Activated CD4-positive, alpha-beta memory T cell treated with anti-CD3 and anti-CD28 coated beads, Interleukin-2, amount 10 ng/mL, durations not matched to agents 7 days and 5 days (primary cell): ENCODE measurements at regions not wholly inside any gene's neighbourhood (a gene's known extent, or its start where the extent isn't known, plus 50 kb on each side); places are given as distances from the start of the nearest gene placed in this dataset.
A peak's percentile ranks its signal among the peaks of the same experiment; 100 is the strongest.

Experiments used
- CTCF ChIA-PET: fragments of 350-600 bp; sonication (Branson Sonifier 250); formaldehyde crosslinking; loops from one replicate; lab custom pipeline; 2021; ENCODE audit warnings: antibody characterized with exemption, inconsistent platforms; lab: Charles Lee
- POLR2A ChIA-PET: fragments of 350-600 bp; sonication (Branson Sonifier 250); formaldehyde crosslinking; loops from one replicate; lab custom pipeline; 2021; ENCODE audit warnings: antibody characterized with exemption; lab: Charles Lee
- DNase-seq: peaks from one replicate; pipeline ENCODE4 v3.0.0-alpha.2; 2020
- H3K27ac Mint-ChIP-seq: one replicate; pipeline ENCODE4 v1.8.0; 2021; ENCODE audit warnings: mild to moderate bottlenecking, mixed read lengths
- H3K27me3 Mint-ChIP-seq: one replicate; pipeline ENCODE4 v1.8.0; 2021; ENCODE audit warnings: mixed read lengths
- H3K36me3 Mint-ChIP-seq: one replicate; pipeline ENCODE4 v1.8.0; 2021; ENCODE audit warnings: low read depth, mixed read lengths
- H3K4me1 Mint-ChIP-seq: one replicate; pipeline ENCODE4 v1.8.0; 2021; ENCODE audit warnings: mixed read lengths
- H3K4me3 Mint-ChIP-seq: one replicate; pipeline ENCODE4 v1.8.0; 2021; ENCODE audit warnings: mild to moderate bottlenecking, mixed read lengths
- H3K9me3 Mint-ChIP-seq: one replicate; pipeline ENCODE4 v1.8.0; 2021; ENCODE audit warnings: mixed read lengths

- Mint-ChIP-seq H3K27ac (no peak overlapping the region), H3K9me3 (peaks cover 2% of the 10 kb centered on the region), H3K4me3 (no peak overlapping the region), H3K36me3 (no peaks in the 10 kb centered on the region), H3K4me1 (peaks cover 3% of the 10 kb centered on the region), H3K27me3 (no peaks in the 10 kb centered on the region)
- no peak for DNase-seq
- ChIA-PET CTCF (no interaction called here), POLR2A (no interaction called here)
These were observed 179.9 kb downstream of the ZC3H11B start for GRCh38 chr1:219433001-219433400.

- POLR2A ChIA-PET = no interaction called here
- DNase-seq = no peak
- no peak overlapping the region for H3K4me3 Mint-ChIP-seq
- peaks cover 2% of the 10 kb centered on the region for H3K9me3 Mint-ChIP-seq
- CTCF ChIA-PET = no interaction called here
- H3K4me1 Mint-ChIP-seq = peaks cover 3% of the 10 kb centered on the region
- H3K27me3 Mint-ChIP-seq = no peaks in the 10 kb centered on the region
- H3K27ac Mint-ChIP-seq = no peak overlapping the region
- H3K36me3 Mint-ChIP-seq = no peaks in the 10 kb centered on the region
These were observed 180.7 kb downstream of the ZC3H11B start for GRCh38 chr1:219432191-219432606.

- ChIA-PET CTCF (interaction anchor here (0.7 to 1.1 kb wide), 2 partner anchors 9 to 46 kb away, joined by 3 to 6 read pairs; no protein-coding TSS in a partner anchor), POLR2A (no interaction called here)
- H3K27ac Mint-ChIP-seq = no peak overlapping the region
- peaks cover 2% of the 10 kb centered on the region for H3K9me3 Mint-ChIP-seq
- H3K4me1 Mint-ChIP-seq = peaks cover 3% of the 10 kb centered on the region
- no peaks in the 10 kb centered on the region for H3K36me3 Mint-ChIP-seq
- no peak overlapping the region for H3K4me3 Mint-ChIP-seq
- no peak for DNase-seq
- H3K27me3 Mint-ChIP-seq = no peaks in the 10 kb centered on the region
These were observed 182.5 kb downstream of the ZC3H11B start for GRCh38 chr1:219430419-219430818.

- Mint-ChIP-seq H3K36me3 (no peaks in the 10 kb centered on the region), H3K27me3 (no peaks in the 10 kb centered on the region), H3K4me1 (peaks cover 3% of the 10 kb centered on the region), H3K9me3 (peaks cover 2% of the 10 kb centered on the region), H3K4me3 (no peak overlapping the region), H3K27ac (no peak overlapping the region)
- ChIA-PET CTCF (no interaction called here), POLR2A (no interaction called here)
- DNase-seq = no peak
These were observed 184.3 kb downstream of the ZC3H11B start for GRCh38 chr1:219428651-219429050.

GRCh38 chr1:219427989-219428388 lies 184.9 kb downstream of the ZC3H11B start:
- Mint-ChIP-seq H3K27ac (no peak overlapping the region), H3K36me3 (no peaks in the 10 kb centered on the region), H3K9me3 (peaks cover 2% of the 10 kb centered on the region), H3K27me3 (no peaks in the 10 kb centered on the region), H3K4me3 (no peak overlapping the region), H3K4me1 (peaks cover 5% of the 10 kb centered on the region)
- CTCF ChIA-PET = no interaction called here
- no peak for DNase-seq
- POLR2A ChIA-PET = no interaction called here

- no peak overlapping the region for H3K4me3 Mint-ChIP-seq
- CTCF ChIA-PET = no interaction called here
These were observed 185.5 kb downstream of the ZC3H11B start for GRCh38 chr1:219427403-219427802.

GRCh38 chr1:219422811-219423598 lies 189.9 kb downstream of the ZC3H11B start:
- Mint-ChIP-seq H3K27me3 (no peaks in the 10 kb centered on the region), H3K4me3 (no peak overlapping the region), H3K4me1 (peaks cover 8% of the 10 kb centered on the region), H3K9me3 (no peaks in the 10 kb centered on the region), H3K27ac (no peak overlapping the region), H3K36me3 (no peaks in the 10 kb centered on the region)
- ChIA-PET CTCF (no interaction called here), POLR2A (no interaction called here)
- no peak for DNase-seq

More at GRCh38 chr1:219427403-219427802, 185.5 kb downstream of the ZC3H11B start:
- H3K4me1 Mint-ChIP-seq = peaks cover 8% of the 10 kb centered on the region
- no peaks in the 10 kb centered on the region for H3K27me3 Mint-ChIP-seq
- DNase-seq = no peak
- no peak overlapping the region for H3K27ac Mint-ChIP-seq
- H3K9me3 Mint-ChIP-seq = peaks cover 2% of the 10 kb centered on the region
- H3K36me3 Mint-ChIP-seq = no peaks in the 10 kb centered on the region
- POLR2A ChIA-PET = no interaction called here

GRCh38 chr1:219420913-219421312 lies 192.0 kb downstream of the ZC3H11B start:
- ChIA-PET CTCF (no interaction called here), POLR2A (interaction anchor here (0.7 kb wide), 1 partner anchor 46 kb away, joined by 3 read pairs; no protein-coding TSS in a partner anchor)
- no peaks in the 10 kb centered on the region for H3K9me3 Mint-ChIP-seq
- H3K27me3 Mint-ChIP-seq = no peaks in the 10 kb centered on the region
- H3K27ac Mint-ChIP-seq = no peak overlapping the region
- no peak for DNase-seq
- no peaks in the 10 kb centered on the region for H3K36me3 Mint-ChIP-seq
- H3K4me1 Mint-ChIP-seq = peaks cover 8% of the 10 kb centered on the region
- no peak overlapping the region for H3K4me3 Mint-ChIP-seq

- POLR2A ChIA-PET = no interaction called here
- H3K27ac Mint-ChIP-seq = no peak overlapping the region
- CTCF ChIA-PET = no interaction called here
- H3K9me3 Mint-ChIP-seq = no peaks in the 10 kb centered on the region
- H3K4me3 Mint-ChIP-seq = no peak overlapping the region
- H3K4me1 Mint-ChIP-seq = peaks cover 8% of the 10 kb centered on the region
- no peaks in the 10 kb centered on the region for H3K36me3 Mint-ChIP-seq
- H3K27me3 Mint-ChIP-seq = no peaks in the 10 kb centered on the region
- DNase-seq = no peak
These were observed 193.0 kb downstream of the ZC3H11B start for GRCh38 chr1:219419860-219420259.

- H3K4me1 Mint-ChIP-seq = peaks cover 8% of the 10 kb centered on the region
- no peak overlapping the region for H3K27ac Mint-ChIP-seq
- POLR2A ChIA-PET = no interaction called here
- no peaks in the 10 kb centered on the region for H3K27me3 Mint-ChIP-seq
- H3K36me3 Mint-ChIP-seq = no peaks in the 10 kb centered on the region
- CTCF ChIA-PET = no interaction called here
- no peaks in the 10 kb centered on the region for H3K9me3 Mint-ChIP-seq
- DNase-seq = no peak
- H3K4me3 Mint-ChIP-seq = no peak overlapping the region
These were observed 193.8 kb downstream of the ZC3H11B start for GRCh38 chr1:219419065-219419464.

GRCh38 chr1:219417610-219418009 lies 195.3 kb downstream of the ZC3H11B start:
- Mint-ChIP-seq H3K27ac (no peak overlapping the region), H3K4me3 (no peak overlapping the region), H3K36me3 (no peaks in the 10 kb centered on the region), H3K27me3 (no peaks in the 10 kb centered on the region), H3K9me3 (no peaks in the 10 kb centered on the region), H3K4me1 (peaks cover 2% of the 10 kb centered on the region)
- no peak for DNase-seq
- ChIA-PET CTCF (interaction anchor here (1.7 kb wide), 1 partner anchor 26 kb away, joined by 3 read pairs; no protein-coding TSS in a partner anchor), POLR2A (no interaction called here)

- no peaks in the 10 kb centered on the region for H3K27me3 Mint-ChIP-seq
- peak; percentile 57 for DNase-seq
- H3K4me1 Mint-ChIP-seq = no peaks in the 10 kb centered on the region
- H3K9me3 Mint-ChIP-seq = no peaks in the 10 kb centered on the region
- ChIA-PET POLR2A (no interaction called here), CTCF (interaction anchor here (1.0 to 1.7 kb wide), 3 partner anchors 10 to 1087 kb away, joined by 3 to 4 read pairs (median 3); no protein-coding TSS in a partner anchor)
- no peak overlapping the region for H3K4me3 Mint-ChIP-seq
- no peaks in the 10 kb centered on the region for H3K36me3 Mint-ChIP-seq
- H3K27ac Mint-ChIP-seq = no peak overlapping the region
These were observed 196.2 kb downstream of the ZC3H11B start for GRCh38 chr1:219416598-219417238.

- Mint-ChIP-seq H3K4me1 (no peaks in the 10 kb centered on the region), H3K4me3 (no peak overlapping the region), H3K9me3 (no peaks in the 10 kb centered on the region), H3K27me3 (no peaks in the 10 kb centered on the region), H3K36me3 (no peaks in the 10 kb centered on the region), H3K27ac (no peak overlapping the region)
- DNase-seq = no peak
- ChIA-PET CTCF (no interaction called here), POLR2A (no interaction called here)
These were observed 197.0 kb downstream of the ZC3H11B start for GRCh38 chr1:219415915-219416314.
